SK-N-SH (cell line): ENCODE measurements at regions not wholly inside any gene's neighbourhood (a gene's known extent, or its start where the extent isn't known, plus 50 kb on each side); places are given as distances from the start of the nearest gene placed in this dataset.

Source experiments
- CTCF ChIA-PET: fragments of 300-600, 350-600 bp; formaldehyde crosslinking; extraction: SDS; loops from one replicate; lab custom pipeline; 2021; lab: Yijun Ruan, JAX
- POLR2A ChIA-PET: fragments of 350-600 bp; sonication (Branson Sonifier 250); formaldehyde crosslinking; extraction: SDS; loops from one replicate; lab custom pipeline; 2020; ENCODE audit warnings: antibody characterized with exemption, inconsistent platforms; lab: Yijun Ruan, JAX
- DNase-seq: peaks from one replicate; pipeline ENCODE4 v3.0.0; 2012
- H2AFZ ChIP-seq: fragments of 200-600 bp; sonication (generic); 2 replicates; pipeline ENCODE4 v1.8.1; 2016; ENCODE audit warnings: antibody characterized with exemption, mild to moderate bottlenecking, low read depth
- H3F3A ChIP-seq: fragments of 200-600 bp; sonication (generic); replicated peaks from 2 replicates; pipeline ENCODE3; 2016; ENCODE audit warnings: antibody characterized with exemption, mild to moderate bottlenecking; ENCODE audit not compliant: insufficient read depth
- H3K27ac ChIP-seq, 2 experiments: fragments of 200-500 bp in 1 of 2; fragments of 200-600 bp in 1 of 2; sonication (Bioruptor generic) in 1 of 2; sonication (generic), shearing (Covaris generic) in 1 of 2; 2 replicates each; pipeline versions ENCODE4 v1.5.1 to v1.6.1; 2014 to 2016; ENCODE audit warnings: low read depth in 2 of 2, inconsistent platforms in 1 of 2, low read length in 1 of 2, mild to moderate bottlenecking in 1 of 2, mixed read lengths in 1 of 2
- H3K27me3 ChIP-seq: fragments of 200-600 bp; sonication (generic), shearing (Covaris generic); 2 replicates; pipeline ENCODE4 v1.6.1; 2016; ENCODE audit warnings: mixed run types; ENCODE audit not compliant: insufficient read depth
- H3K36me3 ChIP-seq, 2 experiments: fragments of 200-500 bp in 1 of 2; fragments of 200-600 bp in 1 of 2; sonication (Bioruptor generic) in 1 of 2; sonication (generic) in 1 of 2; replicated peaks in 1 of 2; 2 replicates each; pipeline versions ENCODE3 to v1.5.1; 2014 to 2016; ENCODE audit warnings: low read length in 1 of 2, mild to moderate bottlenecking in 1 of 2; ENCODE audit not compliant: insufficient read depth in 2 of 2, control insufficient read depth in 1 of 2
- H3K4me1 ChIP-seq, 2 experiments: fragments of 200-500 bp in 1 of 2; fragments of 200-600 bp in 1 of 2; sonication (Bioruptor generic) in 1 of 2; sonication (generic), shearing (Covaris generic) in 1 of 2; 2 replicates each; pipeline versions ENCODE4 v1.5.1 to v1.6.1; 2014 to 2016; ENCODE audit warnings: low read depth in 1 of 2, low read length in 1 of 2, mixed run types in 1 of 2; ENCODE audit not compliant: insufficient read depth in 2 of 2, control insufficient read depth in 1 of 2
- H3K4me2 ChIP-seq: fragments of 200-600 bp; sonication (generic), shearing (Covaris generic); 2 replicates; pipeline ENCODE4 v1.6.1; 2017; ENCODE audit warnings: mixed run types
- H3K4me3 ChIP-seq, 2 experiments: fragments of 200-500 bp in 1 of 2; fragments of 200-600 bp in 1 of 2; sonication (Bioruptor generic) in 1 of 2; sonication (generic), shearing (Covaris generic) in 1 of 2; 2 replicates each; pipeline versions ENCODE4 v1.5.1 to v1.8.1; 2014 to 2016; ENCODE audit warnings: low read depth in 2 of 2, inconsistent platforms in 1 of 2, low read length in 1 of 2, mild to moderate bottlenecking in 1 of 2, mixed read lengths in 1 of 2, moderate library complexity in 1 of 2
- H3K79me2 ChIP-seq: fragments of 200-600 bp; sonication (generic); 2 replicates; pipeline ENCODE4 v1.8.1; 2017; ENCODE audit warnings: mild to moderate bottlenecking; ENCODE audit not compliant: insufficient read depth
- H3K9ac ChIP-seq: fragments of 200-600 bp; sonication (generic); 2 replicates; pipeline ENCODE4 v1.6.1; 2017; ENCODE audit warnings: mixed run types
- H3K9me2 ChIP-seq: fragments of 200-600 bp; sonication (generic); 2 replicates; pipeline ENCODE4 v1.6.1; 2017; ENCODE audit warnings: mixed run types
- H3K9me3 ChIP-seq: fragments of 200-600 bp; sonication (generic); 2 replicates; pipeline ENCODE4 v1.6.1; 2017; ENCODE audit warnings: mixed run types, mild to moderate bottlenecking, moderate library complexity
- H4K20me1 ChIP-seq: fragments of 200-600 bp; sonication (generic); 2 replicates; pipeline ENCODE4 v1.6.1; 2017; ENCODE audit warnings: mild to moderate bottlenecking, mixed run types; ENCODE audit not compliant: insufficient read depth
- CHD2 ChIP-seq: fragments of 150-350 bp; IDR thresholded peaks from 2 replicates; pipeline ENCODE4 v1.6.1; 2018; ENCODE audit warnings: low read length; ENCODE audit not compliant: partially characterized antibody
- ELF1 ChIP-seq: IDR thresholded peaks from 2 replicates; pipeline ENCODE4 v1.4.0; 2012
- FOXJ3 ChIP-seq: sonication (generic); formaldehyde crosslinking; IDR thresholded peaks from 2 replicates; pipeline ENCODE4 v1.5.1; 2020; ENCODE audit warnings: mild to moderate bottlenecking, missing genetic modification reagents
- FOXM1 ChIP-seq: IDR thresholded peaks from 2 replicates; pipeline ENCODE4 v1.4.0; 2012; ENCODE audit warnings: low read depth, mild to moderate bottlenecking
- GABPA ChIP-seq: IDR thresholded peaks from 2 replicates; pipeline ENCODE4 v1.4.0; 2012; ENCODE audit warnings: low read depth, mild to moderate bottlenecking
- GATA2 ChIP-seq: sonication (generic); formaldehyde crosslinking; IDR thresholded peaks from 2 replicates; pipeline ENCODE4 v1.5.0; 2020; ENCODE audit warnings: mild to moderate bottlenecking, missing genetic modification reagents
- JUND ChIP-seq: IDR thresholded peaks from 2 replicates; pipeline ENCODE4 v1.4.0; 2012
- MXI1 ChIP-seq: IDR thresholded peaks from 2 replicates; pipeline ENCODE4 v1.6.1; 2012; ENCODE audit warnings: mild to moderate bottlenecking, low read depth, low read length, improper control_type of control experiment
- POLR2AphosphoS5 ChIP-seq: IDR thresholded peaks from 2 replicates; pipeline ENCODE4 v1.6.1; 2012; ENCODE audit warnings: low read depth, low read length
- RAD21 ChIP-seq: IDR thresholded peaks from 2 replicates; pipeline ENCODE4 v1.6.1; 2012; ENCODE audit warnings: mild to moderate bottlenecking, low read length
- RFX5 ChIP-seq: IDR thresholded peaks from 2 replicates; pipeline ENCODE4 v1.6.1; 2012; ENCODE audit warnings: mild to moderate bottlenecking, improper control_type of control experiment, low read length
- SMC3 ChIP-seq: IDR thresholded peaks from 2 replicates; pipeline ENCODE4 v1.6.1; 2012; ENCODE audit warnings: low read depth, low read length, improper control_type of control experiment
- TCF12 ChIP-seq: IDR thresholded peaks from 2 replicates; pipeline ENCODE4 v1.4.0; 2012
- TEAD4 ChIP-seq: IDR thresholded peaks from 2 replicates; pipeline ENCODE4 v1.4.0; 2012; ENCODE audit warnings: mild to moderate bottlenecking, borderline replicate concordance; ENCODE audit not compliant: insufficient read depth
- WGBS: methylation state at CpG from one replicate; pipeline ENCODE4 v1.1.6; 2017; ENCODE audit warnings: low lambda C conversion rate; 5-methylcytosine and 5-hydroxymethylcytosine counted together
- TF ChIP-seq, protein P1 (sequence below): IDR thresholded peaks from 2 replicates; pipeline ENCODE4 v1.4.0; 2012; ENCODE audit warnings: low read depth, borderline replicate concordance
- TF ChIP-seq, protein P2 (sequence below): IDR thresholded peaks from 2 replicates; pipeline ENCODE4 v1.6.1; 2012; ENCODE audit warnings: mild to moderate bottlenecking, low read depth, low read length, moderate library complexity
- TF ChIP-seq, protein P3 (sequence below): IDR thresholded peaks from 2 replicates; pipeline ENCODE4; 2012
- TF ChIP-seq, protein P4 (sequence below): IDR thresholded peaks from 2 replicates; pipeline ENCODE4 v1.4.0; 2012; ENCODE audit warnings: low read depth
- TF ChIP-seq, protein P5 (sequence below): fragments of 150-350 bp; IDR thresholded peaks from 2 replicates; pipeline ENCODE4 v1.6.1; 2016; ENCODE audit warnings: mild to moderate bottlenecking, low read depth, low read length
- TF ChIP-seq, protein P6 (sequence below): IDR thresholded peaks from 2 replicates; pipeline ENCODE4 v1.4.0; 2012; ENCODE audit warnings: low read depth, borderline replicate concordance

DNA sequence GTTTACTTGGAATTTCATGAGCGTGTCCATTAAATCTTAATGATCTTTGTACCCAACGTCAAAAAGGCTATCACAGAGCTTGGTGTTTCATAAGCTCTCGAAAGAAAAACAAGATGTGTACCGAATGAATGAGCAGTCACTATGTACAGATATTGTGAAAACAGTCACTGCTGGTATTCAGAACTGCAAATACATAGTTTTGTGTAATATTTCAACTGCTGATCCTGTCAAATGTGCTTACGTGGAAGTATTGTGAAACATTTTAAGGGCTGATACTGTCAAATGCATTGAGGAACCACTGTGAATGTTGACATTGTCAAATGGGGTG lies 184.2 kb upstream of the KLHL29 start:
- ChIA-PET POLR2A (no interaction called here), CTCF (interaction anchor here (1.1 to 2.4 kb wide), 2 partner anchors 11 to 151 kb away, joined by 3 to 9 read pairs; no protein-coding TSS in a partner anchor)
- no peaks in the 10 kb centered on the region for H3K36me3 ChIP-seq
- no peak overlapping the region for H3K4me3 ChIP-seq
- no peaks in the 10 kb centered on the region for H3F3A ChIP-seq
- no peak overlapping the region for H2AFZ ChIP-seq
- H4K20me1 ChIP-seq: no peaks in the 10 kb centered on the region
- WGBS: 24% methylated on average over 5 of the region's 5 CpGs
- no peak overlapping the region for H3K9ac ChIP-seq
- H3K4me2 ChIP-seq: no peak overlapping the region
- no peaks in the 10 kb centered on the region for H3K27me3 ChIP-seq
- no peaks in the 10 kb centered on the region for H3K79me2 ChIP-seq
- TF ChIP-seq CHD2 (no peak), FOXM1 (no peak), SMC3 (no peak), POLR2AphosphoS5 (no peak), TCF12 (no peak), TEAD4 (no peak), GATA2 (CRISPR knock-in tag) (no peak), RFX5 (no peak), GABPA (no peak), FOXJ3 (CRISPR knock-in tag) (no peak), MXI1 (no peak), RAD21 (no peak), JUND (no peak), ELF1 (no peak)
- TF ChIP-seq, protein P1, sequence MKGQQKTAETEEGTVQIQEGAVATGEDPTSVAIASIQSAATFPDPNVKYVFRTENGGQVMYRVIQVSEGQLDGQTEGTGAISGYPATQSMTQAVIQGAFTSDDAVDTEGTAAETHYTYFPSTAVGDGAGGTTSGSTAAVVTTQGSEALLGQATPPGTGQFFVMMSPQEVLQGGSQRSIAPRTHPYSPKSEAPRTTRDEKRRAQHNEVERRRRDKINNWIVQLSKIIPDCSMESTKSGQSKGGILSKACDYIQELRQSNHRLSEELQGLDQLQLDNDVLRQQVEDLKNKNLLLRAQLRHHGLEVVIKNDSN: no peak
- TF ChIP-seq, protein P2, sequence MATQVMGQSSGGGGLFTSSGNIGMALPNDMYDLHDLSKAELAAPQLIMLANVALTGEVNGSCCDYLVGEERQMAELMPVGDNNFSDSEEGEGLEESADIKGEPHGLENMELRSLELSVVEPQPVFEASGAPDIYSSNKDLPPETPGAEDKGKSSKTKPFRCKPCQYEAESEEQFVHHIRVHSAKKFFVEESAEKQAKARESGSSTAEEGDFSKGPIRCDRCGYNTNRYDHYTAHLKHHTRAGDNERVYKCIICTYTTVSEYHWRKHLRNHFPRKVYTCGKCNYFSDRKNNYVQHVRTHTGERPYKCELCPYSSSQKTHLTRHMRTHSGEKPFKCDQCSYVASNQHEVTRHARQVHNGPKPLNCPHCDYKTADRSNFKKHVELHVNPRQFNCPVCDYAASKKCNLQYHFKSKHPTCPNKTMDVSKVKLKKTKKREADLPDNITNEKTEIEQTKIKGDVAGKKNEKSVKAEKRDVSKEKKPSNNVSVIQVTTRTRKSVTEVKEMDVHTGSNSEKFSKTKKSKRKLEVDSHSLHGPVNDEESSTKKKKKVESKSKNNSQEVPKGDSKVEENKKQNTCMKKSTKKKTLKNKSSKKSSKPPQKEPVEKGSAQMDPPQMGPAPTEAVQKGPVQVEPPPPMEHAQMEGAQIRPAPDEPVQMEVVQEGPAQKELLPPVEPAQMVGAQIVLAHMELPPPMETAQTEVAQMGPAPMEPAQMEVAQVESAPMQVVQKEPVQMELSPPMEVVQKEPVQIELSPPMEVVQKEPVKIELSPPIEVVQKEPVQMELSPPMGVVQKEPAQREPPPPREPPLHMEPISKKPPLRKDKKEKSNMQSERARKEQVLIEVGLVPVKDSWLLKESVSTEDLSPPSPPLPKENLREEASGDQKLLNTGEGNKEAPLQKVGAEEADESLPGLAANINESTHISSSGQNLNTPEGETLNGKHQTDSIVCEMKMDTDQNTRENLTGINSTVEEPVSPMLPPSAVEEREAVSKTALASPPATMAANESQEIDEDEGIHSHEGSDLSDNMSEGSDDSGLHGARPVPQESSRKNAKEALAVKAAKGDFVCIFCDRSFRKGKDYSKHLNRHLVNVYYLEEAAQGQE: no peak
- TF ChIP-seq, protein P3, sequence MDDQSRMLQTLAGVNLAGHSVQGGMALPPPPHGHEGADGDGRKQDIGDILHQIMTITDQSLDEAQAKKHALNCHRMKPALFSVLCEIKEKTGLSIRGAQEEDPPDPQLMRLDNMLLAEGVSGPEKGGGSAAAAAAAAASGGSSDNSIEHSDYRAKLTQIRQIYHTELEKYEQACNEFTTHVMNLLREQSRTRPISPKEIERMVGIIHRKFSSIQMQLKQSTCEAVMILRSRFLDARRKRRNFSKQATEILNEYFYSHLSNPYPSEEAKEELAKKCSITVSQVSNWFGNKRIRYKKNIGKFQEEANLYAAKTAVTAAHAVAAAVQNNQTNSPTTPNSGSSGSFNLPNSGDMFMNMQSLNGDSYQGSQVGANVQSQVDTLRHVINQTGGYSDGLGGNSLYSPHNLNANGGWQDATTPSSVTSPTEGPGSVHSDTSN: no peak
- TF ChIP-seq, protein P4, sequence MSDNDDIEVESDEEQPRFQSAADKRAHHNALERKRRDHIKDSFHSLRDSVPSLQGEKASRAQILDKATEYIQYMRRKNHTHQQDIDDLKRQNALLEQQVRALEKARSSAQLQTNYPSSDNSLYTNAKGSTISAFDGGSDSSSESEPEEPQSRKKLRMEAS: no peak
- TF ChIP-seq, protein P5, sequence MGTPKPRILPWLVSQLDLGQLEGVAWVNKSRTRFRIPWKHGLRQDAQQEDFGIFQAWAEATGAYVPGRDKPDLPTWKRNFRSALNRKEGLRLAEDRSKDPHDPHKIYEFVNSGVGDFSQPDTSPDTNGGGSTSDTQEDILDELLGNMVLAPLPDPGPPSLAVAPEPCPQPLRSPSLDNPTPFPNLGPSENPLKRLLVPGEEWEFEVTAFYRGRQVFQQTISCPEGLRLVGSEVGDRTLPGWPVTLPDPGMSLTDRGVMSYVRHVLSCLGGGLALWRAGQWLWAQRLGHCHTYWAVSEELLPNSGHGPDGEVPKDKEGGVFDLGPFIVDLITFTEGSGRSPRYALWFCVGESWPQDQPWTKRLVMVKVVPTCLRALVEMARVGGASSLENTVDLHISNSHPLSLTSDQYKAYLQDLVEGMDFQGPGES: no peak
- TF ChIP-seq, protein P6, sequence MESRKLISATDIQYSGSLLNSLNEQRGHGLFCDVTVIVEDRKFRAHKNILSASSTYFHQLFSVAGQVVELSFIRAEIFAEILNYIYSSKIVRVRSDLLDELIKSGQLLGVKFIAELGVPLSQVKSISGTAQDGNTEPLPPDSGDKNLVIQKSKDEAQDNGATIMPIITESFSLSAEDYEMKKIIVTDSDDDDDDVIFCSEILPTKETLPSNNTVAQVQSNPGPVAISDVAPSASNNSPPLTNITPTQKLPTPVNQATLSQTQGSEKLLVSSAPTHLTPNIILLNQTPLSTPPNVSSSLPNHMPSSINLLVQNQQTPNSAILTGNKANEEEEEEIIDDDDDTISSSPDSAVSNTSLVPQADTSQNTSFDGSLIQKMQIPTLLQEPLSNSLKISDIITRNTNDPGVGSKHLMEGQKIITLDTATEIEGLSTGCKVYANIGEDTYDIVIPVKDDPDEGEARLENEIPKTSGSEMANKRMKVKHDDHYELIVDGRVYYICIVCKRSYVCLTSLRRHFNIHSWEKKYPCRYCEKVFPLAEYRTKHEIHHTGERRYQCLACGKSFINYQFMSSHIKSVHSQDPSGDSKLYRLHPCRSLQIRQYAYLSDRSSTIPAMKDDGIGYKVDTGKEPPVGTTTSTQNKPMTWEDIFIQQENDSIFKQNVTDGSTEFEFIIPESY: no peak
- TF ChIP-seq, all 33 proteins: peak for 0
- DNase-seq: no peak
- peaks cover 4% of the 10 kb centered on the region; the same call in 1 of the 2 replicates for H3K9me3 ChIP-seq
- H3K9me2 ChIP-seq: no peaks in the 10 kb centered on the region
- H3K4me1 ChIP-seq: no peaks in the 10 kb centered on the region; a peak in 2 of 4 replicates
- H3K27ac ChIP-seq: no peak overlapping the region
